HG03521 (cell line): ENCODE measurements at regions not wholly inside any gene's neighbourhood (a gene's known extent, or its start where the extent isn't known, plus 50 kb on each side); places are given as distances from the start of the nearest gene placed in this dataset.
"Not testable (repeated sequence)": the region's sequence is repeated elsewhere in the genome, so short reads cannot be mapped to it uniquely, and the experiment has no call there.

Experiments used
- ATAC-seq: cut with Tn5 transposase; IDR thresholded peaks from one replicate; pipeline ENCODE4 v1.9.1; 2021; ENCODE audit warnings: mild to moderate bottlenecking, moderate library complexity; ENCODE audit not compliant: unreplicated experiment

DNA sequence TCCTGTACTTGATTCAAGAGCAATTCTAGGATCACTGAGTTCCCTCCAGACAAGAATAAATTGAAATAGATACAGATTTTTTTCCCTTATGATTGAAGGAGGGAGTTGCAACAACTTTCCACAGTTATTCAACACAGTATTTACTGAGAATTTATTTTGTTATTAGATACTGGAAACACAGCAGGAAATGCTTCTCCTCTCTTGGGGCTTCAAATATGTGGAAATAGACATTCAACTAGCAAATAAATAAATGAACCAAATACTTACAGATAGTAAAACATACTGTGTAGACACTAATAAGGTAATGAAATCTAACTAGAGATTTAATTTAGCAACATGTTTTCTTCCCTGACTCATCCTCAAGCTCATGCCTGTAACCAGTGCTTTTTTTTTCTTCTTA is 169.2 kb downstream of the LNPK start:
- no peak for ATAC-seq

DNA sequence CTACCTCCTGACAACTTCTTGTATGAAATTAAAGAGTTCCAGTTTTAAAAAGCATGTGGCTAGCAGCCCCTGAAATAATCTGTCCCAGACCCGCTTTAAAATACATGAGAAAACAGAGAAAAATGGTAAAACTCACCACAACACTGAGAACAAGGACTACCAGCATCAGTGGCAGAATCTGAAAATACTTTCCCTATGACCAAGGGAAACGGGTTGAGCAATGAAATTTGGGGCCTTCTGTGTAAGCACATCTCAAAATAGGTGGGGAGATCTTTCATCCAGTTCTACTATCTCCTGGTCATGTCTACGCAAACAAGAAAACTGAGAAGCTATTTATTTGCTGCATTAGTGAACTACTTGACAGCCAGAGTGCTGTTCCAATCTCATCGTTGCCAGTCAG is 172.3 kb downstream of the LNPK start:
- no peak for ATAC-seq

DNA sequence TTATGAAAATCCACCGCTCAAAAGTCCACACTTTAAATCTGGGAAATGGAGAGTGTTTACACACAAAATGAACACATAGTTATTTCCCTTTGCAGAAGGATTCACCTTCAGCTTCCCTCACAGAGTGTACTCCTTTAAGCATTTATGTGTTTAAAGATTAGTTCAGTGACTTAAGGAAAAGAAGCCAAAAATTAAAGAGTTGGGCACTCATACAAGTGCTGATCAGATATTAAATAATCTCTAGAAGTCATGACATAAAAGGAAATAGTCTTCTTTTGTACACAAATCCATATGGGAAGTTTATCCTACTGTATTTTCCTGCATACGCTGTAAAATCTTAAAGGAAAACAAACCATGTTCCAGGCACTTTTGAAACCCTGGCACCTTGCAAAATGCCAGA is 174.2 kb downstream of the LNPK start:
- no peak for ATAC-seq

DNA sequence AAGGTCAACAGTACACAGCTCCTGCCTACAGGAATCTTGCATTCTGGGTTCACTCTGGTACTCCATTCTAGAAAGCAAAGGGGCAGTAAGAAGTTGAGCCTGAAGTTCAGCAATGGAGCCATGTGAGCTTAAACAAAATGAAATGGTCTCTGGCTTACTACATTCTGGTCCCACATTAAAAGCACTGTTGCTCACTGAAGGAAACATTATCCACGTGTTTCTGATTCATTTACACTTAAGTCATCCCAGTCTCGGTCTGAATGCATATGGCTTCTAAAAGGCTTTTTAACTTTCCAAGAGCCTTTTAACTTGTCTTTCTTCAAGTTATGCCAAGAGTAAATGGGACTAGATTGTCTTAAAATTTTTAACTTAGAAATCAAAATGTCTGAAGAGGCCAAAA is 177.8 kb downstream of the LNPK start:
- ATAC-seq, result no peak

DNA sequence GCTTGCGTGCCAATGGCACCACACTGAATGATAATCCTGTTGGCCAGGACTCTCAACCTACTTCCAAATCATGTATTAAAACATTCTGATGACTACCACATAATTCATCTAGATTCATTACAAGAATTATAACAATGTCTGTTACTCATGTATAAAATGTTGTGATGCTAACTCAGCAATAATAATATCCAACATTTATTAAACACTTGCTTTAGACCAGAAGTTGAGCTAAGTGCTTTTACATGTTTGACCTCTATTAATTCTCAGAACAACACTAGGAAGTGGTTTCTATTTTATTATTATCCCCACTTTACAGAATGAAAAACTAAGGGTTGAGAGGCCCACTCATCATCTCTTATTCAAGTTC is 178.4 kb downstream of the LNPK start:
- no peak for ATAC-seq

DNA sequence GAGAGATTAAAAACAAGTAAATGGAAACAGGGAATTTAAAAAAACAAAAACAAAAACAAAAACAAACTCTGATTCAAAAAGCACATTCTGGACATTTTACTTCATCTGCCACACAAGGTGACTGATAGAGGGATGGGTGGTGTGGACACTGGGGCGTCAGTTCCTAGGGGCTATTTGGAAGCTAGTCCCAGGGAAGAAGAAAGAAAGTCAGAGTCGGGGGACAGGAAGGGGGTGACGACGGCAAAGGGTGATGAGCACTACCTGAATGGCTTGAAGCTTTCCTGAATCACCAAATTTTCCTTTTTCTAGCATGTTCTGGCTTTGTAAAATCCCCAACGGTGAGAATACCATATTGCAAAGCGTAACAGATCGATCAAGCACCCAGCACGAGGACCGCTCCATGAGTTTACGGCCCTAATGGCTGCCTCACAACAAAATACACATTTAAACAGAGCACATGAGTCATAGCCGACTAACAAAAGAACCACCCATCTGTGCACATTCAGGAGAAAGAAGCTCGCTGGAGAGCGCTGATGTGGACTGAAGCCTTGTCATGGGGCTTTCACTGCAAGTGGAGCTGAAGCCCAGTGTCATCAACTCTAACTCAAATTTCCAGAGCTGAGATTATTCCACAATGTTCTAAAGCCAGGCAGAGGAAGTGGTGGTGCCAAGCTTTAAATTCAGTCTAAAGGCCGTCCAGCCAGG is 178.9 kb downstream of the LNPK start:
- ATAC-seq, result no peak

DNA sequence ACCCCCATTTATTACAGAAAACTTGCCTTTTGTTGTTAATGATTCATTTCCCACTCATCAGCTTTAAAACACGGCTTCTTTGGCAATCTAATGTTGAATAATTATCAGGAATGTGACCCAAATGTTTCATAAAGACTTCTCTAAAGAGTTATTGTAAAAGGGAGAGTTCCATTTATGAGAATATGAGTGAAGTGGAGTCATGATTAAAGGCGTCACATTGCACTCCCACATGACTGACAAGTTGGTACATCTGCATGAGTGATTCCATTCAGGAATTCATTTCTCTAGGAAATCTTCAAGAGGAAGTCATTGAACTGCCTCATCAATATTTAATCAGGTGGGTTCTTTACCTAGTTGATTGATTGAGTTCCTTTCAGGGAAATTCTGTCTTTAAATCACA is 184.8 kb downstream of the LNPK start:
- ATAC-seq, result no peak

DNA sequence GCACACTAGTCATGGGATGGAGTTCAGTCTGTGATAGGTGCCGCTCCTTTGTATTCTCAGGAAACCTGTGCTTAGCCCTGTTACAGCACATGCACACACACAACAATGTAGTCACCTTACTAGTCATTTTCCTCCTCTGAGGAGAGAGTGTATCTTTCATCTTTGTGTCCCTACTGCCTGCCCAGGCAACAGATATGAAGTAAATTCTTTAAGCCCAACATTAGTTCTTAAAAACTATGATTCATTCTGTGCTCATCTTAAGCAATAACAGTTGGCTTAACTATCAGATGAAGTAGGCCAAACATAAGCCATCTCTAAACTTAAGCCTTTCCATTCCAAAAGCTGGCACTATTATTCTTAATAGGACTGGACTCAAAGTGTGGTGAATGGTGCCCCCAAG is 186.5 kb downstream of the LNPK start:
- no peak for ATAC-seq

DNA sequence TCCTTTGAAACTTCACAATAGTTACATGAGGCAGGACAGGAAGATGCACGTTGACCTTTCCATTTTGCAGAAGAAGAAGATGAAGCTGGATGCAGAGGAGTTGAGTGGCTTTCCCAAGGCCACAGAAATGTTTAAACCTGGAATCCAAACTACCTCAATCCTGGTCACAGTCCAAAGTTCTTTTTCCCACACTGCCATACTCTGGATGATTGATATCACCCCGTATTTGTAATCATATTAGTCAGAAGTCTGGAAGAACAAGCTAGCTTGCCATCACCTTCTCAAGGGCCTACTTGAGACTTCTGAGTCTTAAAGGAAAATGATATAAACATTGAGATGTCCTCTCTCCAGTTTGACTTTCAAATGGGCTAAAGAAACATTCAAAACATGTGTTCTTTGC is 190.1 kb downstream of the LNPK start:
- no peak for ATAC-seq

DNA sequence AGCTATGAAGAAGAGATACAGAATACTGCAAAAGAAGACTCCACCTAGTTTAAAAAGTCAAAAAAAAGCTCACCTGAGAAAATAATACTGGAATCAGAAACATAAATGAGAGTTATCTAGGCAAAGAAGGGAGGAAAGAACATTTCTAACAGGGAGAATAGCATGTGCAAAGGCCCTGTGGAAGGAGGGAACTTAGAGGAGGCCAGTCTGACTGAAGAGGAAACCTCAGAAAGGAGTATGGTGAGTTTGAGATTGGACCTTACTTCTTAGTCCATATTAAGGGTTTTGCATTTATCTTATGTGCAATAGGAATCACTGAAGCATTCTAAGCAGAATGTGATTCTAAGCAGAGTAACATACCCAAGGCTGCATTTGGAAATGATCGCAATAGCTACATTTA is 193.2 kb downstream of the LNPK start:
- no peak for ATAC-seq

DNA sequence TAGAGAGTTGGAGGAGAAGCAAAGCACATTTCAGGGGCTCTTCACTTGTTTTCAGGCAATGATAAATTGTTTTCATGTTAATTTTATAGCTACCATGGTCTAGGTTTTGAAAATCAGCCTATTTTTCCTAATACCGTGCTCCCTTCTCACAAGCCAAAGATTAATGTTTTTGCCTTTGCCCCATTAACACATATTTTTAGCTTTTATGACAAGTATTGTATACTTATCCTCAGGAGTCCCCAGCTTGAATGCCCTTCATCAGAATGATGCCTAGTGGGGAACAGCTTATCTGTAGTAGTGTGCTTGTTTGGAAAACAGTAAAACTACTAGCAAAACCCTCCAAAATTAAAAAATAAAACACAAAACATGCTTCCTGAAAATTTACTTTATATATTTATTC is 194.0 kb downstream of the LNPK start:
- ATAC-seq, result no peak

DNA sequence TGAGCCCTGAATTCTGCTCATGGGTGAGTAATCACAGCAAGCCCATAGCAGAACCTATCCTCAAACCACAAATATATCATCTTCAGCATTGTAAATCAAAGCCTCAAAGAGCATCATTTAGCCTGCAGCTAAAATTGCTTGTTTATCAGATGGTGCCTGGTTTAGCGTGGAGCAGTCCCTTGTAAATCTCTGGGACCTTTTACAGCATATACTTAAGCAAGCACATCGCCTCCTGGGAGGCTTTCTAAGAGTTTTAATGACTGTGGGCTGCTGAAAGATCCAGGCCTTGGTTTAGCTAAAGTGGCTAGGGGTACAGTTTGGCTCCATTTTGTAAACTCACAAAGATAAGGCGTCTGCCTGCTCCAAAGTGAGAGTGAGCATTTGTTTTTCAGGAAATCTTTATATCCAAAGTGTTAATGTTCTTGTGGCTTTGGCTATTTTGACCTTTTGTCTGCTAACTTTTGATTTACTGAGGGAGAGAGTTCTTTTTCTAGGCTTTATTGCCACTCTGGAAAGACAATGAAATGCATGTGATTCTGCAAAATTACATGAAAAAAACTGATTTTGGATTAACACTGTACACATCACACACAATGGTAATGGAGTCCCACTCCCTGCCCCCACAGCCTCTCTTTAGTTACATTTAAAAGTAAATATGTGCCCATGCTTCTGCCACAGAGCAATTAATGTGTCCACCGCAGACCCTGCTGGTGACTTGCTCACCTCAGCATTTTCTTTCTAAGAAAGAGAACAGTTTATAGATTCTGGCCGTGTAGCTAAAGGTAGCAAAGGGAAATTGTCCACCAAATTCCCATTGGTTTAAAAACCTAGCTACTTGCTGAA is 194.8 kb downstream of the LNPK start:
- no peak for ATAC-seq

DNA sequence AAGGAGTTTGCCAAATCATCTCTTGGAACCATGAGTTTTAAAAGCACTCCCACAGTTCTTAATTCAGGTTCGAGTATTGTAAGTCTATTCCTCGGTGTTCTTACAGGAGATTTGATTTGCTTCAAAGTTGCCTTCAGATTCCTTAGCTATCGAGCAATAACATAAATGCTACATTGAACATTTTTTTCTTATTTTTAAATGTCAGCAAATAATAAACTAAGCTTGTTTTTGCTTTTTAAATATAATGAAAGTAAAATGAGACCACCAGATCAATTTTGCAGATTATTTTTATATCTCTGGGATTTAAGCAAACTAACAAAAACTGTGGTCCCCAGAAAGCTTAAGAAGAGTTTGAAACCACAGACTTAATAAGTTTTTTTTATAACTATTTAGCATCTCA is 195.5 kb downstream of the LNPK start:
- no peak for ATAC-seq

DNA sequence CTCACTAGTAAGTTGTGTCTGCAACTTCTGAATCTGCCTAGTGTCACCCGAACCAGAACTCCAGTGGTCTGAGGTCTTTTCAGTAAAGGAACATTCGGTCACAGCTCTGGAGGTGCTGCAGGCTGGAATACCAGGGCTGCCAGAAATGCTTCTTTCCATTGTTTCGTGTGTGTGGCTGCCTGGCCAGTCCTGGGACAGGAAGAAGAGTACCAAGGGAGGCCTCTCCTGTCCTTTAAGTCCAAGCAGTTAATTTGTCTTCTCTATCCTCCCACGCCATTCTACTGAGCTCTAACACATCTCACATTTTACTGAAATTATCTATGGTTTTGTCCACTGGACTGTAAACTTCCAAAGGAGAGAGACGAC is 196.0 kb downstream of the LNPK start:
- ATAC-seq, result no peak

DNA sequence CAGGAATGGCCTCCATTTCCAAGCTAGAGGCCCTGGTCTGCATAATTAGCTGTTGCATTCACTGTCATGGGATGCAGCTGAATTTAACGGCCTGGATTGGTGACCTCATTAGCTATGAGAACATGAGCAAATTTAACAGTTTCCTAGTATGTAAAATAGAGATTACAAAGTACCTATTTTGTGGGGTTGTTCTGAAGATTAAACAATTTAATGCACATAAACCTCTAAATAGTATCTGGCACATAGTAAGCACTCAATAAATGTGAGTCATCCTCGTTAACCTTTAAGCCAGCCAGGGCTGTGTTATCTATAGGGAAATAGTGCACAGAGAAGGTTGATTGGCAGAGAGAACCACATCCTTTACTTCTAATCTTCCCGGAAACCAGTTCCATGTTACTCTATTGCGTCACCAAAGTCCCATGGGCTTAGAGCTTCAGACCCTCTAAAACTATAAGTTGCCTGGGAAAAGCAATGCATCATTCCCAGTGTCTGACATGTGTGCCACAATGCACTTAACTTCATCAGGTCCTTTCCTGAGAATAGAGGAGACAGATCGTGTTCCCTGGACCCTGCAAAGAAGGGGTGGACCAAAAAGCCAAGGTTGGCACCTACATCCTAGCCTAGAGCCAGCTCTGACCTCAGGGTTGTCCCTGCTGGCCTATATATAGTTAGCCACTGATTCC is 196.5 kb downstream of the LNPK start:
- no peak for ATAC-seq

DNA sequence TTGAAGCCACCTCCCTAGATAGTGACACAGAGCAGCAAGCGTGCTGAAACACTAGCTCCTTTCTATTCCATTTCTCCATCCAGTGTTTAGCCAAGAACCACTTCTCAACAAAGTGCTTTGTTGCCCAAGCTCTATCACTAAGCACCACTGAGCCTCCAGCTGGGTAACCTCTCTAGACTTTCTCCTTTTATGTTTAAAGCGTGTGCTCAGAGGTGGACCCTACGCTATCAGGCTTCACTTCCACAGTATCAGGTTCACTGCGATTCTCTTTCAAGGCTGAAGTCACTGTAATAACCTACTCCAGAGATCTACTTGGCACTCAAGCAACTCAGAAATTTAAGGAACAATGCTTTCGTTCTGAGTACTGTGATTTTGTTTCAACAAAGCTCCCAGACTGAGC is 197.9 kb downstream of the LNPK start:
- no peak for ATAC-seq

DNA sequence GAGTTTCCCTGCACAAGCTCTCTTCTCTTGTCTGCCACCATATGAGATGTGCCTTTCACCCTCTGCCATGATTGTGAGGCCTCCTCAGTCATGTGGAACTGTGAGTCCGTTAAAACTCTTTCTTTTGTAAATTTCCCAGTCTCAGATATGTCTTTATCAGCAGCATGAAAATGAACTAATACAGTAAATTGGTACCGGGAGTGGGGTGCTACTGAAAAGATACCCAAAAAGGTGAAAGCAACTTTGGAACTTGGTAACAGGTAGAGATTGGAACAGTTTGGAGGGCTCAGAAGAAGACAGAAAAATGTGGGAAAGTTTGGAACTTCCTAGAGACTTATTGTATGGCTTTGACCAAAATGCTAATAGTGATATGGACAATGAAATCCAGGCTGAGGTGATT is 205.6 kb downstream of the LNPK start:
- not testable (repeated sequence) for ATAC-seq

DNA sequence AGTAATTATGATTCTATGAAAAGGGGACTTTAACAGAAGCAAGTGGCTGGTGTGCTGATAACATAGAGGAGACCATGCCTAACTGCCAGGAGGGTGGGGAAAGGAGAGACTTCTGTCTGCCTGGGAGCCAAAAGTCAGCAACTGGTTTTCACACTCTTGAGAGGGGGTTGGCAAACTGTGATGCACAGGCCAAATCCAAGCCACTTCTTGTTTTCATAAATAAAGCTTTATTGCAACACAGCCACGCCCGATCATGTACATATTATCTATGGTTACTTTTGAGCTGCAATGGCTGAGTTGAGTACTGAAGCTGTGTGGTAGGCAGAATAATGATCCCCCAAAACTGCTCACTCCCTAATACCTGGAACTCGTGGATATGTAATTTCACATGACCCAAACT is 208.4 kb downstream of the LNPK start:
- ATAC-seq, result no peak

DNA sequence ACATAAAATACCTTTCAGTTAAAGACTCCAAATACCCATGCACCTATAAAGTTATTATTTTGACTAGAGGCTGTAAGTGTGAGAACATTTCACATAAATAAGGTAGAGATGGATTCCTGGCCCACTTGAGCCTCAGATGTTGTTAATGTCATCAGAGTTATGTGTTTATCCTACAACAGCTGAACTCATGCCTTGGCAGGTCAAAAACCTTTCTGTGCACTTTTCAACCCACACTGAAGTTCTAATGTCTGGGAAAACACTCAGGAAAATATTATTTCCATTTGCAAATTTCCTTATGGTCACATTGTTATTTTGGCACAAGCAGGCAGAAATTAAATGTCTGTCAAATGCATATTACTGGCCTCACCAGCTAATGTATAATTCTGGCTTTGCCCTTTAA is 209.2 kb downstream of the LNPK start:
- no peak for ATAC-seq

DNA sequence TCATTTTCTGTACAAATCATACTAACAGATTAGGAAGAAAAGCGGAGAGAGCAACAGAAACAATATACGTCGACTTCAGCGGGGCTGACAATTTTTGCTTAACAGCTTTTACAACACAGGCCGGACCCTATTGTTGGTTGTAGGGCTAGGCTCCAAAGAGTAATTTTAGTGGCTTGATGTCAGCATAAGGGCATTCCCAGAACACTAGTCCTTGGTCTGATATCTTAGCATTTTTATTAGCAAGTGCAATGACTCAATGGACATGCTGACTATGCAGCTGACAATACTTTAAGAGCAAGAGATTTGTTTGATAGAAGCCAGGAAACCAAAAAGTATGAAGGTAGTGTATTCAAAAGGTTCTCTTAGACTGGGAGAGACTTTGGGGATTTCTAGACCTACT is 209.9 kb downstream of the LNPK start:
- no peak for ATAC-seq

DNA sequence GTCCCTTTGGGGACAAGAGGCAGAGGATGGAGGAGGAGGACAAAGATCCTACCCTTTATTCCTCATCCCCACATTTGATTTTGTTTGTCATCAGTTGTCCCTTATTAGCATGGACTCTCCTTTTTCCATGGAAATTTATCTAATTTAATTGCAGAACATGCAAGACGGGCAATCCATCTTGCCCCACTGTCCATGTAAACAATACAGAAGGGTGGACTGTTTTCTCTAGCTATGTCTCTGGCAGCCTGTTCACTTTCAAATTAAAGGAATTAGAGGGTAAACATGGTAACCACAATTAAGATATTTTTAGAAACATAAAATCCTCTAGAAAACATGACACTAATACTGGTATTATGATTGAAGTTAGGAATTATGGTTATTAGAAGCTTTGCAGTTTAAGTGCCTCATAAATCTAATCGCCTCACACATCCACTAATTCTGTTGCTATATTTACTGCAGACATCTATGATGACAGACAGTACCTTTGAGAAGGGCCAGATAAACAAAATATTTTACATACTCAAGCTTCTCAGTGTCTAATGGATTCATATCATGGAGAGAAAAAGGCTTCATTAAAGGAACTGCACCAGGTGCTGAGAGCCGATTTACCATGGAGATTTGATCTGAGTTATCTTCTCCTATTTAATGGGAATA is 215.5 kb downstream of the LNPK start:
- no peak for ATAC-seq

DNA sequence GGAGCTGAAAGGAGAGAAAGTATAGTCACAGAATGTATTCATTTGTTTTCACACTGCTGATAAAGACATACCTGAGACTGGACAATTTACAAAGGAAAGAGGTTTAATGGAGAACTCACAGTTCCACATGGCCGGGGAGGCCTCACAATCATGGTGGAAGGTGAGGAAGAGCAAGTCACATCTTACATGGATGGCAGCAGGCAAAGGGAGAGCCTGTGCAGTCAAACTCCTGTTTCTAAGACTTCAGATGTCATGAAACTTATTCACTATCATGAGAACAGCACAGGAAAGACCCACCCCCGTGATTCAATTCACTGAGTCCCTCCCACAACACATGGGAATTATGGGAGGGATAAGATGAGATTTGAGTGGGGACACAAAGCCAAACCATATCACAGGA is 224.7 kb downstream of the LNPK start:
- ATAC-seq, result not testable (repeated sequence)
